ENCODE measurements at regions not wholly inside any gene's neighbourhood (a gene's known extent, or its start where the extent isn't known, plus 50 kb on each side); places are given as distances from the start of the nearest gene placed in this dataset.
A peak's percentile ranks its signal among the peaks of the same experiment; 100 is the strongest.

GRCh38 chr3:106710596-106710995 lies 666.6 kb upstream of the CCDC54 start:
- Histone ChIP-seq H3K27me3 (ENCODE audit: control insufficient read depth, insufficient read depth) (no peaks in the 10 kb centered on the region), H3K9me3 (ENCODE audit: control insufficient read depth, low read length) (no peaks in the 10 kb centered on the region), H3K4me3 (ENCODE audit: low read length) (no peak overlapping the region), H3K4me1 (ENCODE audit: control insufficient read depth, insufficient read depth, low read length) (no peaks in the 10 kb centered on the region), H3K27ac (ENCODE audit: low read length) (no peak overlapping the region)
- ATAC-seq (no peak), DNase-seq (no peak)
- intact Hi-C loops (cut with DNase I) = no loop called here
- WGBS = 94% methylated on average over 3 of the region's 3 CpGs

- intact Hi-C loops (cut with DNase I) = no loop called here
- DNase-seq = no peak
- no peak overlapping the region for H3K27ac ChIP-seq (ENCODE audit: low read length)
- no peaks in the 10 kb centered on the region for H3K4me1 ChIP-seq (ENCODE audit: control insufficient read depth, insufficient read depth, low read length)
- H3K27me3 ChIP-seq (ENCODE audit: control insufficient read depth, insufficient read depth) = no peaks in the 10 kb centered on the region
- ATAC-seq = no peak
- WGBS = 37% methylated on average over 1 of the region's 1 CpG
- no peak overlapping the region for H3K4me3 ChIP-seq (ENCODE audit: low read length)
- H3K9me3 ChIP-seq (ENCODE audit: control insufficient read depth, low read length) = no peaks in the 10 kb centered on the region
Measured at GRCh38 chr3:106711650-106712049, 665.6 kb upstream of the CCDC54 start.

DNA sequence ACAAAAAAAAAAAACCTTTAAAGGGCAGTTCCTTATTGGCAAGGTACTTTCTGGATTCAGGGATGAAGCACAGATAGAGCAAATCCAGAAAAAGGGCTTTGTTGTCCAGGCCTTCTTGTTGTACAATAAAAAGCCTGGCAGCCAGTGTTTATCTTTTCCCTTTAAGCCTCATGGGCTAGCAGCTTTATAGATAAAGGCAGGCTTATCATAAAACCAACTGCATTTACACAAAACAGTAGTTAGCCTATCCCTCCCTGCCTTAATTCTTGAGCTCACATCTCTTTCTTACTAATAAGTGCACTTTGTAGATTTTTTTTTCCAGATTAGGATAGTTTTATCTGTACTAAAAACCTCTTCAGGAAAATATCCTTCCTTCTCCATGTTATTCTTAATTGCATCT lies 662.8 kb upstream of the CCDC54 start:
- H3K4me1 ChIP-seq (ENCODE audit: control insufficient read depth, insufficient read depth, low read length) = no peaks in the 10 kb centered on the region
- no peaks in the 10 kb centered on the region for H3K27me3 ChIP-seq (ENCODE audit: control insufficient read depth, insufficient read depth)
- no peak overlapping the region for H3K27ac ChIP-seq (ENCODE audit: low read length)
- no peaks in the 10 kb centered on the region for H3K9me3 ChIP-seq (ENCODE audit: control insufficient read depth, low read length)
- no peak for ATAC-seq
- intact Hi-C loops (cut with DNase I) = no loop called here
- no peak overlapping the region for H3K4me3 ChIP-seq (ENCODE audit: low read length)
- no peak for DNase-seq

- Histone ChIP-seq H3K27me3 (ENCODE audit: control insufficient read depth, insufficient read depth) (no peaks in the 10 kb centered on the region), H3K27ac (ENCODE audit: low read length) (no peak overlapping the region), H3K4me3 (ENCODE audit: low read length) (no peak overlapping the region), H3K4me1 (ENCODE audit: control insufficient read depth, insufficient read depth, low read length) (no peaks in the 10 kb centered on the region), H3K9me3 (ENCODE audit: control insufficient read depth, low read length) (no peaks in the 10 kb centered on the region)
- intact Hi-C loops (cut with DNase I) = no loop called here
- DNase-seq (no peak), ATAC-seq (no peak)
- WGBS = 93% methylated on average over 3 of the region's 3 CpGs
Measured at GRCh38 chr3:106715286-106715685, 662.0 kb upstream of the CCDC54 start.

- Histone ChIP-seq H3K4me3 (ENCODE audit: low read length) (no peak overlapping the region), H3K9me3 (ENCODE audit: control insufficient read depth, low read length) (no peaks in the 10 kb centered on the region), H3K27ac (ENCODE audit: low read length) (no peak overlapping the region), H3K27me3 (ENCODE audit: control insufficient read depth, insufficient read depth) (no peaks in the 10 kb centered on the region), H3K4me1 (ENCODE audit: control insufficient read depth, insufficient read depth, low read length) (no peaks in the 10 kb centered on the region)
- no peak for ATAC-seq
- WGBS = 52% methylated on average over 1 of the region's 1 CpG
- intact Hi-C loops (cut with DNase I) = no loop called here
- no peak for DNase-seq
Measured at GRCh38 chr3:106717178-106717780, 660.0 kb upstream of the CCDC54 start.

GRCh38 chr3:106719077-106719476 lies 658.2 kb upstream of the CCDC54 start:
- Histone ChIP-seq H3K4me1 (ENCODE audit: control insufficient read depth, insufficient read depth, low read length) (no peaks in the 10 kb centered on the region), H3K9me3 (ENCODE audit: control insufficient read depth, low read length) (no peaks in the 10 kb centered on the region), H3K27ac (ENCODE audit: low read length) (no peak overlapping the region), H3K27me3 (ENCODE audit: control insufficient read depth, insufficient read depth) (no peaks in the 10 kb centered on the region), H3K4me3 (ENCODE audit: low read length) (no peak overlapping the region)
- no peak for DNase-seq
- no peak for ATAC-seq
- intact Hi-C loops (cut with DNase I) = no loop called here

DNA sequence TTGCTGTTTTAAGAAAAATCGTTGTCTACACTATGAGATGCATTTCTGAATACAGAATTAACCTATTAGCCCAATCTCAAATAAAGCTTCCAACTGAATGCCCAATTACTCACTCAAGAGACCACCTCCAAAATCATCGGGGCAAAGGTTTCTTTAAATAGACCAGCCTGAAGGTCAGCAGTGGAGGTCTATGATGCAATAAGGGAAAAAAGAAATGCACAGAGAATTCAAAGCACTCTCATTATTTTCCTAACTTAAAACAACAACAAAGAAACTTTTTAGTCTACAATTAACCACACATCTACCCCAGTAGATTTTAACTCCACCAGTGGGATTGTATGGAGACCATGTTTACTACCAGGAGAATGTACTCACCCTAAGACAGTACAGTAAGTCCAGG lies 657.7 kb upstream of the CCDC54 start:
- Histone ChIP-seq H3K9me3 (ENCODE audit: control insufficient read depth, low read length) (no peaks in the 10 kb centered on the region), H3K27ac (ENCODE audit: low read length) (no peak overlapping the region), H3K27me3 (ENCODE audit: control insufficient read depth, insufficient read depth) (no peaks in the 10 kb centered on the region), H3K4me3 (ENCODE audit: low read length) (no peak overlapping the region), H3K4me1 (ENCODE audit: control insufficient read depth, insufficient read depth, low read length) (no peaks in the 10 kb centered on the region)
- ATAC-seq = no peak
- 64% methylated on average over 2 of the region's 2 CpGs for WGBS
- DNase-seq = no peak
- intact Hi-C loops (cut with DNase I) = no loop called here

- Histone ChIP-seq H3K9me3 (ENCODE audit: control insufficient read depth, low read length) (no peaks in the 10 kb centered on the region), H3K4me1 (ENCODE audit: control insufficient read depth, insufficient read depth, low read length) (no peaks in the 10 kb centered on the region), H3K4me3 (ENCODE audit: low read length) (no peak overlapping the region), H3K27ac (ENCODE audit: low read length) (no peak overlapping the region), H3K27me3 (ENCODE audit: control insufficient read depth, insufficient read depth) (no peaks in the 10 kb centered on the region)
- intact Hi-C loops (cut with DNase I) = no loop called here
- ATAC-seq (no peak), DNase-seq (peak in 1 of 3 donors; percentile 32)
- WGBS = 88% methylated on average over 9 of the region's 9 CpGs
Measured at GRCh38 chr3:106720510-106720909, 656.7 kb upstream of the CCDC54 start.

DNA sequence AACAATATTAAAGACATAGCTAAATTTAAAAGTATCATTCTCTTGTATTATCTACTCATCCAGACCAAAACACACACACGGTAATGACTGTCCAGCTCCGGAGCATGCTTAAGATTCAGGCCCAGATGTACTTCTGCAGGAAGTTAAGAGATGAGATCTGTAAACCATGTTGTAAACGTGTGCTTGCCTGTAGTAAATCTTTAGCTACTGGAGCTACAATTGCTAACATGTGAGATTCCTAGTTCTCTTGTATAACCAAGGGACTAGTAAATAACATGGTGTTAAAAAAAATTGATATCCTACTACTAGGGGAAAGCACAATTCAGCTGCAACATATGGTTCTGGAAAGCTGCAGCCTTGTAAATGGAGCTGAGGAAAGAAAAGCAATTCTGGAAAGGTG lies 651.7 kb upstream of the CCDC54 start:
- no peaks in the 10 kb centered on the region for H3K9me3 ChIP-seq (ENCODE audit: control insufficient read depth, low read length)
- H3K27me3 ChIP-seq (ENCODE audit: control insufficient read depth, insufficient read depth) = no peaks in the 10 kb centered on the region
- intact Hi-C loops (cut with DNase I) = no loop called here
- no peak overlapping the region for H3K27ac ChIP-seq (ENCODE audit: low read length)
- no peak for ATAC-seq
- 69% methylated on average over 3 of the region's 3 CpGs for WGBS
- H3K4me1 ChIP-seq (ENCODE audit: control insufficient read depth, insufficient read depth, low read length) = no peaks in the 10 kb centered on the region
- H3K4me3 ChIP-seq (ENCODE audit: low read length) = no peak overlapping the region
- DNase-seq = no peak

- WGBS = 63% methylated on average over 5 of the region's 5 CpGs
- no peak overlapping the region for H3K4me3 ChIP-seq (ENCODE audit: low read length)
Measured at GRCh38 chr3:106728315-106729098, 648.7 kb upstream of the CCDC54 start.

DNA sequence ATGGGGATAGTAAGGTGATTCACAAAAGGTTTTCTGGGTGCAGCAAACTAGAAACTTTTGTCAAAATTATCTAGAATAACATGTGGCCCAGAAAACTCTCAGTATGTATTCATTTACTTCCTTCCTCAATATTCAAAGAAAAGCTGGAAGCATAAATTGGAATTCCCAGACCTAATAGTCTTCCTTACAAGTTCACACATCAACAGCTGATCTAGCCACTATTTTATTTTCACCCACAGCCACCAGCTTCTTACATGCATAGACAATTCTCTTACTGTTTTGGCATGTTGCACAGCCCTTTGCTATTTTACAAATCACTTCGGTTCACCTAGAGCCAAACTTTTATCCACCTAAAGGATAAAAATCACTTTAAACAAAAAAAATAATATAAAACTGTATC lies 647.8 kb upstream of the CCDC54 start:
- intact Hi-C loops (cut with DNase I) = no loop called here
- DNase-seq = no peak
- H3K4me3 ChIP-seq (ENCODE audit: low read length) = no peak overlapping the region
- no peaks in the 10 kb centered on the region for H3K27me3 ChIP-seq (ENCODE audit: control insufficient read depth, insufficient read depth)
- no peak for ATAC-seq
- no peak overlapping the region for H3K27ac ChIP-seq (ENCODE audit: low read length)
- WGBS = 72% methylated on average over 1 of the region's 1 CpG
- no peaks in the 10 kb centered on the region for H3K9me3 ChIP-seq (ENCODE audit: control insufficient read depth, low read length)
- no peaks in the 10 kb centered on the region for H3K4me1 ChIP-seq (ENCODE audit: control insufficient read depth, insufficient read depth, low read length)

More at GRCh38 chr3:106728315-106729098, 648.7 kb upstream of the CCDC54 start:
- DNase-seq = no peak
- peak; percentile 16 to 69 for ATAC-seq
- intact Hi-C loops (cut with DNase I) = no loop called here
- Histone ChIP-seq H3K27ac (ENCODE audit: low read length) (no peak overlapping the region), H3K9me3 (ENCODE audit: control insufficient read depth, low read length) (no peaks in the 10 kb centered on the region), H3K4me1 (ENCODE audit: control insufficient read depth, insufficient read depth, low read length) (no peaks in the 10 kb centered on the region), H3K27me3 (ENCODE audit: control insufficient read depth, insufficient read depth) (no peaks in the 10 kb centered on the region)

Data from right cardiac atrium (tissue), 5 donors.